ENCODE measurements at regions not wholly inside any gene's neighbourhood (a gene's known extent, or its start where the extent isn't known, plus 50 kb on each side); places are given as distances from the start of the nearest gene placed in this dataset.

DNA sequence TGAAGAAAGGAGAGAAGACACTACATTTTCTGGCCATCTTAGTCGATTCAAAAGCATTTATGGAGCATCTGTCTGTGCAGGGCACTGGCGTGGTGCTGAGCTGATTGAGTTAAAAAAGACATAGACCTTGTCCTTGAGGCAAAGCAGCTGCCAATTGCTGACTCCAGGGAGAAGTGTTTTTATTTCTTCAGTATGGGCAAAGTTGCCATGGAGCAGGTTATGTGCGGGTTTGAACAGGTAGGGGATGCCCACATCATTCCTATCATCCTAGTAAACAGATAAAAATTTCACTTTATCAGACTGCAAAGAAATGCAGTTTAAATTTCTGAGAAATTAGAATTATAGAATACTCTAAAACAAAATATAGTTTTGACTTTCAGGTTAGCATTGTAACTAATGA is 125.8 kb downstream of the NUP35 start:
- TF ChIP-seq EZH2phosphoT487 (IDR thresholded peaks at IDR 0.05; ENCODE audit: unreplicated experiment): no peak
- TF ChIP-seq, protein P1, sequence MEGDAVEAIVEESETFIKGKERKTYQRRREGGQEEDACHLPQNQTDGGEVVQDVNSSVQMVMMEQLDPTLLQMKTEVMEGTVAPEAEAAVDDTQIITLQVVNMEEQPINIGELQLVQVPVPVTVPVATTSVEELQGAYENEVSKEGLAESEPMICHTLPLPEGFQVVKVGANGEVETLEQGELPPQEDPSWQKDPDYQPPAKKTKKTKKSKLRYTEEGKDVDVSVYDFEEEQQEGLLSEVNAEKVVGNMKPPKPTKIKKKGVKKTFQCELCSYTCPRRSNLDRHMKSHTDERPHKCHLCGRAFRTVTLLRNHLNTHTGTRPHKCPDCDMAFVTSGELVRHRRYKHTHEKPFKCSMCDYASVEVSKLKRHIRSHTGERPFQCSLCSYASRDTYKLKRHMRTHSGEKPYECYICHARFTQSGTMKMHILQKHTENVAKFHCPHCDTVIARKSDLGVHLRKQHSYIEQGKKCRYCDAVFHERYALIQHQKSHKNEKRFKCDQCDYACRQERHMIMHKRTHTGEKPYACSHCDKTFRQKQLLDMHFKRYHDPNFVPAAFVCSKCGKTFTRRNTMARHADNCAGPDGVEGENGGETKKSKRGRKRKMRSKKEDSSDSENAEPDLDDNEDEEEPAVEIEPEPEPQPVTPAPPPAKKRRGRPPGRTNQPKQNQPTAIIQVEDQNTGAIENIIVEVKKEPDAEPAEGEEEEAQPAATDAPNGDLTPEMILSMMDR (conservative IDR thresholded peaks at IDR 0.05; ENCODE audit: low read depth in 2 of 2): no peak
- TF ChIP-seq EZH2 (IDR thresholded peaks at IDR 0.05; ENCODE audit: low read depth, unreplicated experiment): no peak
- no peak for TF ChIP-seq ZNF331 (CRISPR knock-in tag; IDR thresholded peaks at IDR 0.05; ENCODE audit: low read depth)
- no peak for TF ChIP-seq CREB1 (CRISPR knock-in tag; IDR thresholded peaks at IDR 0.05; ENCODE audit: low read depth)
- no peak for TF ChIP-seq POLR2AphosphoS5 (IDR thresholded peaks at IDR 0.05; ENCODE audit: low read depth)
- TF ChIP-seq, protein P2, sequence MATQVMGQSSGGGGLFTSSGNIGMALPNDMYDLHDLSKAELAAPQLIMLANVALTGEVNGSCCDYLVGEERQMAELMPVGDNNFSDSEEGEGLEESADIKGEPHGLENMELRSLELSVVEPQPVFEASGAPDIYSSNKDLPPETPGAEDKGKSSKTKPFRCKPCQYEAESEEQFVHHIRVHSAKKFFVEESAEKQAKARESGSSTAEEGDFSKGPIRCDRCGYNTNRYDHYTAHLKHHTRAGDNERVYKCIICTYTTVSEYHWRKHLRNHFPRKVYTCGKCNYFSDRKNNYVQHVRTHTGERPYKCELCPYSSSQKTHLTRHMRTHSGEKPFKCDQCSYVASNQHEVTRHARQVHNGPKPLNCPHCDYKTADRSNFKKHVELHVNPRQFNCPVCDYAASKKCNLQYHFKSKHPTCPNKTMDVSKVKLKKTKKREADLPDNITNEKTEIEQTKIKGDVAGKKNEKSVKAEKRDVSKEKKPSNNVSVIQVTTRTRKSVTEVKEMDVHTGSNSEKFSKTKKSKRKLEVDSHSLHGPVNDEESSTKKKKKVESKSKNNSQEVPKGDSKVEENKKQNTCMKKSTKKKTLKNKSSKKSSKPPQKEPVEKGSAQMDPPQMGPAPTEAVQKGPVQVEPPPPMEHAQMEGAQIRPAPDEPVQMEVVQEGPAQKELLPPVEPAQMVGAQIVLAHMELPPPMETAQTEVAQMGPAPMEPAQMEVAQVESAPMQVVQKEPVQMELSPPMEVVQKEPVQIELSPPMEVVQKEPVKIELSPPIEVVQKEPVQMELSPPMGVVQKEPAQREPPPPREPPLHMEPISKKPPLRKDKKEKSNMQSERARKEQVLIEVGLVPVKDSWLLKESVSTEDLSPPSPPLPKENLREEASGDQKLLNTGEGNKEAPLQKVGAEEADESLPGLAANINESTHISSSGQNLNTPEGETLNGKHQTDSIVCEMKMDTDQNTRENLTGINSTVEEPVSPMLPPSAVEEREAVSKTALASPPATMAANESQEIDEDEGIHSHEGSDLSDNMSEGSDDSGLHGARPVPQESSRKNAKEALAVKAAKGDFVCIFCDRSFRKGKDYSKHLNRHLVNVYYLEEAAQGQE (IDR thresholded peaks at IDR 0.05; ENCODE audit: unreplicated experiment): no peak
- TF ChIP-seq, protein P3, sequence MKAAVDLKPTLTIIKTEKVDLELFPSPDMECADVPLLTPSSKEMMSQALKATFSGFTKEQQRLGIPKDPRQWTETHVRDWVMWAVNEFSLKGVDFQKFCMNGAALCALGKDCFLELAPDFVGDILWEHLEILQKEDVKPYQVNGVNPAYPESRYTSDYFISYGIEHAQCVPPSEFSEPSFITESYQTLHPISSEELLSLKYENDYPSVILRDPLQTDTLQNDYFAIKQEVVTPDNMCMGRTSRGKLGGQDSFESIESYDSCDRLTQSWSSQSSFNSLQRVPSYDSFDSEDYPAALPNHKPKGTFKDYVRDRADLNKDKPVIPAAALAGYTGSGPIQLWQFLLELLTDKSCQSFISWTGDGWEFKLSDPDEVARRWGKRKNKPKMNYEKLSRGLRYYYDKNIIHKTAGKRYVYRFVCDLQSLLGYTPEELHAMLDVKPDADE (IDR thresholded peaks at IDR 0.05): no peak
- no peak for TF ChIP-seq ZNF114 (CRISPR knock-in tag; IDR thresholded peaks at IDR 0.05)
- TF ChIP-seq JUNB (IDR thresholded peaks at IDR 0.05; ENCODE audit: unreplicated experiment): no peak
- TF ChIP-seq STAT1 (IDR thresholded peaks at IDR 0.05; ENCODE audit: unreplicated experiment): no peak
- TF ChIP-seq, protein P4, sequence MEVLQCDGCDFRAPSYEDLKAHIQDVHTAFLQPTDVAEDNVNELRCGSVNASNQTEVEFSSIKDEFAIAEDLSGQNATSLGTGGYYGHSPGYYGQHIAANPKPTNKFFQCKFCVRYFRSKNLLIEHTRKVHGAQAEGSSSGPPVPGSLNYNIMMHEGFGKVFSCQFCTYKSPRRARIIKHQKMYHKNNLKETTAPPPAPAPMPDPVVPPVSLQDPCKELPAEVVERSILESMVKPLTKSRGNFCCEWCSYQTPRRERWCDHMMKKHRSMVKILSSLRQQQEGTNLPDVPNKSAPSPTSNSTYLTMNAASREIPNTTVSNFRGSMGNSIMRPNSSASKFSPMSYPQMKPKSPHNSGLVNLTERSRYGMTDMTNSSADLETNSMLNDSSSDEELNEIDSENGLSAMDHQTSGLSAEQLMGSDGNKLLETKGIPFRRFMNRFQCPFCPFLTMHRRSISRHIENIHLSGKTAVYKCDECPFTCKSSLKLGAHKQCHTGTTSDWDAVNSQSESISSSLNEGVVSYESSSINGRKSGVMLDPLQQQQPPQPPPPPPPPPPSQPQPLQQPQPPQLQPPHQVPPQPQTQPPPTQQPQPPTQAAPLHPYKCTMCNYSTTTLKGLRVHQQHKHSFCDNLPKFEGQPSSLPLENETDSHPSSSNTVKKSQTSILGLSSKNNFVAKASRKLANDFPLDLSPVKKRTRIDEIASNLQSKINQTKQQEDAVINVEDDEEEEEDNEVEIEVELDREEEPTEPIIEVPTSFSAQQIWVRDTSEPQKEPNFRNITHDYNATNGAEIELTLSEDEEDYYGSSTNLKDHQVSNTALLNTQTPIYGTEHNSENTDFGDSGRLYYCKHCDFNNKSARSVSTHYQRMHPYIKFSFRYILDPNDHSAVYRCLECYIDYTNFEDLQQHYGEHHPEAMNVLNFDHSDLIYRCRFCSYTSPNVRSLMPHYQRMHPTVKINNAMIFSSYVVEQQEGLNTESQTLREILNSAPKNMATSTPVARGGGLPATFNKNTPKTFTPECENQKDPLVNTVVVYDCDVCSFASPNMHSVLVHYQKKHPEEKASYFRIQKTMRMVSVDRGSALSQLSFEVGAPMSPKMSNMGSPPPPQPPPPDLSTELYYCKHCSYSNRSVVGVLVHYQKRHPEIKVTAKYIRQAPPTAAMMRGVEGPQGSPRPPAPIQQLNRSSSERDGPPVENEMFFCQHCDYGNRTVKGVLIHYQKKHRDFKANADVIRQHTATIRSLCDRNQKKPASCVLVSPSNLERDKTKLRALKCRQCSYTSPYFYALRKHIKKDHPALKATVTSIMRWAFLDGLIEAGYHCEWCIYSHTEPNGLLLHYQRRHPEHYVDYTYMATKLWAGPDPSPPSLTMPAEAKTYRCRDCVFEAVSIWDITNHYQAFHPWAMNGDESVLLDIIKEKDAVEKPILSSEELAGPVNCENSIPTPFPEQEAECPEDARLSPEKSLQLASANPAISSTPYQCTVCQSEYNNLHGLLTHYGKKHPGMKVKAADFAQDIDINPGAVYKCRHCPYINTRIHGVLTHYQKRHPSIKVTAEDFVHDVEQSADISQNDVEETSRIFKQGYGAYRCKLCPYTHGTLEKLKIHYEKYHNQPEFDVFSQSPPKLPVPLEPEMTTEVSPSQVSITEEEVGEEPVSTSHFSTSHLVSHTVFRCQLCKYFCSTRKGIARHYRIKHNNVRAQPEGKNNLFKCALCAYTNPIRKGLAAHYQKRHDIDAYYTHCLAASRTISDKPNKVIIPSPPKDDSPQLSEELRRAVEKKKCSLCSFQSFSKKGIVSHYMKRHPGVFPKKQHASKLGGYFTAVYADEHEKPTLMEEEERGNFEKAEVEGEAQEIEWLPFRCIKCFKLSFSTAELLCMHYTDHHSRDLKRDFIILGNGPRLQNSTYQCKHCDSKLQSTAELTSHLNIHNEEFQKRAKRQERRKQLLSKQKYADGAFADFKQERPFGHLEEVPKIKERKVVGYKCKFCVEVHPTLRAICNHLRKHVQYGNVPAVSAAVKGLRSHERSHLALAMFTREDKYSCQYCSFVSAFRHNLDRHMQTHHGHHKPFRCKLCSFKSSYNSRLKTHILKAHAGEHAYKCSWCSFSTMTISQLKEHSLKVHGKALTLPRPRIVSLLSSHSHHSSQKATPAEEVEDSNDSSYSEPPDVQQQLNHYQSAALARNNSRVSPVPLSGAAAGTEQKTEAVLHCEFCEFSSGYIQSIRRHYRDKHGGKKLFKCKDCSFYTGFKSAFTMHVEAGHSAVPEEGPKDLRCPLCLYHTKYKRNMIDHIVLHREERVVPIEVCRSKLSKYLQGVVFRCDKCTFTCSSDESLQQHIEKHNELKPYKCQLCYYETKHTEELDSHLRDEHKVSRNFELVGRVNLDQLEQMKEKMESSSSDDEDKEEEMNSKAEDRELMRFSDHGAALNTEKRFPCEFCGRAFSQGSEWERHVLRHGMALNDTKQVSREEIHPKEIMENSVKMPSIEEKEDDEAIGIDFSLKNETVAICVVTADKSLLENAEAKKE (CRISPR knock-in tag; IDR thresholded peaks at IDR 0.05): no peak
- no peak for TF ChIP-seq NANOG (IDR thresholded peaks at IDR 0.05; ENCODE audit: borderline replicate concordance)

Measured in GM23338 (cell line).